ENCODE measurements at regions not wholly inside any gene's neighbourhood (a gene's known extent, or its start where the extent isn't known, plus 50 kb on each side); places are given as distances from the start of the nearest gene placed in this dataset.
"Not testable (repeated sequence)": the region's sequence is repeated elsewhere in the genome, so short reads cannot be mapped to it uniquely, and the experiment has no call there.

DNA sequence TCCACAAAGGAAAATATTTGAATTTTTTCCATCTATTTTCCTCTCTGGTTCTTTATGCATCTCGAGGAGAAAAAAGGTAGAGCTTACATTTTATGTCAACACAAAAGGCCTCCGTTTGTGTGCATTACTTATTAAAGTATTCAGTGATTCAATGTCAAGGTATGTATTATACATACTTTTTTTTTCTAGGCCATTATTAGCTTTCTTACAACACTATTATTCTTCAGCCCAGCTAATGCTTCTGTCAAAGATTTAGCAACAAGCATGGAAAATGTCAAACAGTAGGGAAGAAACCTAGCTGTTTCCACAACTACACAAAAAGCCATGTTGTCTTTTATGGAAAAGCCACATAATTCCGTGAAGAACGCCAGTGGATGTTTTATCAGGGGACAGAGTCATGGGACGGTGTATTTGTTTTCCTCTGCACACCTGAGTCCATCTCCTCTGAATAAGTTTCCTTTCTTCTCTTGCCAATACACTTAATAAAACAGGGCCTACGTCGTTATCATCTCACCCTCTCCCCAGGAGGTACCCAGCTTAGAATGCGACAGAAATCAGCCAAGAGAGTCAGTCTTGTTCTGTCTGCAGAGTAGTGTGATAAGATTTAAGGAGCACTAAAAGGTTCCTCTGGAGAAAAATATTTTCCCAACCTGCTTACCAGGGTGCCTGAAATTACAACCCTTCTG is 209.7 kb upstream of the AUTS2 start:
- WGBS = 61% methylated on average over 5 of the region's 8 CpGs

DNA sequence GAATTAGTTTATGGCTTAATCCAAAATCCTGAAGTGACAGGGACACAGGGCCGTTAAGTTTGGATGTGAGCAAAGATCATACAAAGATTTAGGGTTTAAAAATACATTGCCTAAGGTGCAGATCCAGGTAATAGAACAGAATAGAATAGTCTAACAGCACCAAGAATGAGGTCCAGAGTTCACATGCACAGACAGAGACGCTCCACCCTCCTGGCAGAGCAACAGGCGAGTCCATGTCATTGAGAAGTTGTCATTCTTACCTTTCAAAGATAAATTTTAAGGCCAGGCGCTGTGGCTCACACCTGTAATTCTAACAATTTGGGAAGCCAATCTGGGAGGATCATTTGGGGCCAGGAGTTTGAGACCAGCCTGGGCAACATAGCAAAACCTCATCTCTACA is 209.1 kb upstream of the AUTS2 start:
- Histone ChIP-seq H3K4me2 (ENCODE audit: low read length, poor library complexity, severe bottlenecking) (no peak overlapping the region), H3K27me3 (ENCODE audit: control insufficient read depth in 1 of 2, insufficient read depth in 1 of 2, low read length in 2 of 2) (no peaks in the 10 kb centered on the region), H3K4me3 (ENCODE audit: insufficient read depth in 1 of 2, low read depth in 1 of 2, low read length in 2 of 2) (no peak overlapping the region), H3K27ac (ENCODE audit: low read length, poor library complexity, severe bottlenecking) (no peak overlapping the region), H2BK5ac (ENCODE audit: low read depth, low read length, poor library complexity, severe bottlenecking) (no peak overlapping the region), H2BK15ac (ENCODE audit: low read depth, poor library complexity, severe bottlenecking) (no peak overlapping the region), H2AFZ (ENCODE audit: low read depth, low read length) (no peak overlapping the region), H2BK120ac (ENCODE audit: low read depth, low read length) (no peak overlapping the region), H3K18ac (ENCODE audit: low read depth in 1 of 2, low read length in 2 of 2) (no peak overlapping the region), H3K36me3 (ENCODE audit: control insufficient read depth in 1 of 2, insufficient read depth in 2 of 2, low read depth in 1 of 2, low read length in 2 of 2) (no peaks in the 10 kb centered on the region), H3K4ac (ENCODE audit: low read depth in 1 of 2, low read length in 2 of 2) (no peak overlapping the region), H4K91ac (ENCODE audit: low read length) (no peak overlapping the region), H3K14ac (ENCODE audit: low read length in 2 of 2) (no peak overlapping the region), H3K4me1 (ENCODE audit: control insufficient read depth, insufficient read depth, low read depth, low read length) (peaks cover 2% of the 10 kb centered on the region), H2BK12ac (ENCODE audit: low read length in 2 of 2) (no peak overlapping the region), H3K9me3 (ENCODE audit: control insufficient read depth, low read length) (no peaks in the 10 kb centered on the region), H2AK5ac (ENCODE audit: low read length, severe bottlenecking) (no peak overlapping the region), H3K23ac (ENCODE audit: low read length in 2 of 2) (no peak overlapping the region), H4K8ac (ENCODE audit: low read length) (no peak overlapping the region), H3K9ac (ENCODE audit: low read length) (no peak overlapping the region), H3K79me1 (replicated peaks; ENCODE audit: low read length, poor library complexity, severe bottlenecking) (no peaks in the 10 kb centered on the region)
- DNase-seq = no peak
- 85% methylated on average over 4 of the region's 4 CpGs for WGBS

More for the DNA sequence above, 209.7 kb upstream of the AUTS2 start:
- no peak overlapping the region for H3K4me3 ChIP-seq (ENCODE audit: insufficient read depth in 1 of 2, low read depth in 1 of 2, low read length in 2 of 2)
- H3K9me3 ChIP-seq (ENCODE audit: control insufficient read depth, low read length) = no peaks in the 10 kb centered on the region
- no peak overlapping the region for H3K4me2 ChIP-seq (ENCODE audit: low read length, poor library complexity, severe bottlenecking)
- no peak overlapping the region for H2BK5ac ChIP-seq (ENCODE audit: low read depth, low read length, poor library complexity, severe bottlenecking)
- no peak overlapping the region for H3K23ac ChIP-seq (ENCODE audit: low read length in 2 of 2)
- no peak overlapping the region for H4K91ac ChIP-seq (ENCODE audit: low read length)
- no peaks in the 10 kb centered on the region for H3K4me1 ChIP-seq (ENCODE audit: control insufficient read depth, insufficient read depth, low read depth, low read length)
- H3K27ac ChIP-seq (ENCODE audit: low read length, poor library complexity, severe bottlenecking) = no peak overlapping the region
- H3K9ac ChIP-seq (ENCODE audit: low read length) = no peak overlapping the region
- no peak overlapping the region for H3K18ac ChIP-seq (ENCODE audit: low read depth in 1 of 2, low read length in 2 of 2)
- no peak overlapping the region for H3K14ac ChIP-seq (ENCODE audit: low read length in 2 of 2)
- H2BK120ac ChIP-seq (ENCODE audit: low read depth, low read length) = no peak overlapping the region
- no peak overlapping the region for H4K8ac ChIP-seq (ENCODE audit: low read length)
- no peaks in the 10 kb centered on the region for H3K27me3 ChIP-seq (ENCODE audit: control insufficient read depth in 1 of 2, insufficient read depth in 1 of 2, low read length in 2 of 2)
- no peaks in the 10 kb centered on the region for H3K79me1 ChIP-seq (replicated peaks; ENCODE audit: low read length, poor library complexity, severe bottlenecking)
- H2AFZ ChIP-seq (ENCODE audit: low read depth, low read length) = no peak overlapping the region
- H3K4ac ChIP-seq (ENCODE audit: low read depth in 1 of 2, low read length in 2 of 2) = no peak overlapping the region
- no peak overlapping the region for H2BK12ac ChIP-seq (ENCODE audit: low read length in 2 of 2)
- no peak for DNase-seq
- no peaks in the 10 kb centered on the region for H3K36me3 ChIP-seq (ENCODE audit: control insufficient read depth in 1 of 2, insufficient read depth in 2 of 2, low read depth in 1 of 2, low read length in 2 of 2)
- H2BK15ac ChIP-seq (ENCODE audit: low read depth, poor library complexity, severe bottlenecking) = no peak overlapping the region
- no peak overlapping the region for H2AK5ac ChIP-seq (ENCODE audit: low read length, severe bottlenecking)

DNA sequence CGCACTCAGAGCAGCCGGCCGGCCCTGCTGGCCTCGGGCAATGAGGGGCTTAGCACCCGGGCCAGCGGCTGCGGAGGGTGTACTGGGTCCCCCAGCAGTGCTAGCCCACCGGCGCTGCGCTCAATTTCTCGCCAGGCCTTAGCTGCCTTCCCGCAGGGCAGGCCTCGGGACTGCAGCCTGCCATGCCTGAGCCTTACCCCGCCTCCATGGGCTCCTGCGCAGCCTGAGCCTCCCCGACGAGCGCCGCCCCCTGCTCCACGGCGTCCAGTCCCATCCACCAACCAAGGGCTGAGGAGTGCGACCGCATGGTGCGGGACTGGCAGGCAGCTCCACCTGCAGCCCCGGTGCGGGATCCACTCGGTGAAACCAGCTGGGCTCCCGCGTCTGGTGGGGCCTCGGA is 204.4 kb upstream of the AUTS2 start:
- H2BK120ac ChIP-seq (ENCODE audit: low read depth, low read length); H4K8ac ChIP-seq (ENCODE audit: low read length); H3K18ac ChIP-seq (ENCODE audit: low read depth in 1 of 2, low read length in 2 of 2); H2AK5ac ChIP-seq (ENCODE audit: low read length, severe bottlenecking); H2AFZ ChIP-seq (ENCODE audit: low read depth, low read length); DNase-seq; H3K23ac ChIP-seq (ENCODE audit: low read length in 2 of 2); H3K9ac ChIP-seq (ENCODE audit: low read length); H3K79me1 ChIP-seq (replicated peaks; ENCODE audit: low read length, poor library complexity, severe bottlenecking); H3K4ac ChIP-seq (ENCODE audit: low read depth in 1 of 2, low read length in 2 of 2); H3K27ac ChIP-seq (ENCODE audit: low read length, poor library complexity, severe bottlenecking); H3K4me2 ChIP-seq (ENCODE audit: low read length, poor library complexity, severe bottlenecking); H3K4me3 ChIP-seq (ENCODE audit: insufficient read depth in 1 of 2, low read depth in 1 of 2, low read length in 2 of 2); H3K27me3 ChIP-seq (ENCODE audit: control insufficient read depth in 1 of 2, insufficient read depth in 1 of 2, low read length in 2 of 2); H3K9me3 ChIP-seq (ENCODE audit: control insufficient read depth, low read length); H3K14ac ChIP-seq (ENCODE audit: low read length in 2 of 2); H2BK5ac ChIP-seq (ENCODE audit: low read depth, low read length, poor library complexity, severe bottlenecking); H3K36me3 ChIP-seq (ENCODE audit: control insufficient read depth in 1 of 2, insufficient read depth in 2 of 2, low read depth in 1 of 2, low read length in 2 of 2); H4K91ac ChIP-seq (ENCODE audit: low read length); H2BK15ac ChIP-seq (ENCODE audit: low read depth, poor library complexity, severe bottlenecking): not testable (repeated sequence)
- Histone ChIP-seq H2BK12ac (ENCODE audit: low read length in 2 of 2) (peak overlapping the region in 1 of 2 experiments; percentile 61), H3K4me1 (ENCODE audit: control insufficient read depth, insufficient read depth, low read depth, low read length) (peaks cover 17% of the 10 kb centered on the region)
- WGBS = 99% methylated on average over 28 of the region's 30 CpGs

DNA sequence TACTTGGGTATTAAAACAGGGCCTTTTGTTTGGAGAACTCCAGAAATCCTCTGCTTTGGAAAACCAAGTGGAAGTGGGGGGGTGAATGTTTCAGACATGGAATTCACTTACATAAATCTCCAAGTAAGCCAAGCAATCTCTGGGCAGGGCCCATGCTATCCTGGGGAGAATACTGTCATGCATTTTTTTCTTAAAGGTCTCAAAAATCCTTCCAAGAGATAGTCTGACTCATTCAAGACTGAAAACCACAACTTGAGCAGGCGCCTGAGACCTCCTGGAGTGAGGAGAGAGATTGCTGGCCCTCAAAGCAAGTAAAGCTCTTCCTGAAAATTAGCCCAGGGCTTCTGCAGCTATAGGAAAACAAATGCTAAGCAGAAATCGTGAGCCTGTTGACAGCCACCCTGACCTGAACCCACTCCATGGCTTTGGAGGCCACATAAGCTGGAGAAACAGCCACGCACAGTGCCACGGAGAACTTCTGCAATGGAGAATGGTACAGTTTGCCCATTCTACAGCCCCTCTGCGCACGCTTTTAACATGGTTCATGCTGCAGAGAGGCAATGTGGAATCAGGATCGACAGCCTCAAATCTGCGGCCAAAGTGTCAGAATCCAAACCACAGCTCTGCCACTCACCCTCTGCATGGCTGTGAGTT is 203.1 kb upstream of the AUTS2 start:
- Histone ChIP-seq H2AFZ (ENCODE audit: low read depth, low read length) (no peak overlapping the region), H2BK5ac (ENCODE audit: low read depth, low read length, poor library complexity, severe bottlenecking) (no peak overlapping the region), H3K4me1 (ENCODE audit: control insufficient read depth, insufficient read depth, low read depth, low read length) (peaks cover 21% of the 10 kb centered on the region), H2BK12ac (ENCODE audit: low read length in 2 of 2) (peak overlapping the region in 1 of 2 experiments; percentile 61), H3K14ac (ENCODE audit: low read length in 2 of 2) (peak overlapping the region in 1 of 2 experiments; percentile 3), H3K4me3 (ENCODE audit: insufficient read depth in 1 of 2, low read depth in 1 of 2, low read length in 2 of 2) (peak overlapping the region in 1 of 2 experiments; percentile 62), H2BK15ac (ENCODE audit: low read depth, poor library complexity, severe bottlenecking) (no peak overlapping the region), H2AK5ac (ENCODE audit: low read length, severe bottlenecking) (peak overlapping the region; percentile 17), H3K9me3 (ENCODE audit: control insufficient read depth, low read length) (peaks cover 6% of the 10 kb centered on the region), H3K27me3 (ENCODE audit: control insufficient read depth in 1 of 2, insufficient read depth in 1 of 2, low read length in 2 of 2) (no peaks in the 10 kb centered on the region), H4K8ac (ENCODE audit: low read length) (no peak overlapping the region), H4K91ac (ENCODE audit: low read length) (no peak overlapping the region), H3K4ac (ENCODE audit: low read depth in 1 of 2, low read length in 2 of 2) (no peak overlapping the region), H3K4me2 (ENCODE audit: low read length, poor library complexity, severe bottlenecking) (peak overlapping the region; percentile 2), H3K18ac (ENCODE audit: low read depth in 1 of 2, low read length in 2 of 2) (peak overlapping the region in 1 of 2 experiments; percentile 16), H3K36me3 (ENCODE audit: control insufficient read depth in 1 of 2, insufficient read depth in 2 of 2, low read depth in 1 of 2, low read length in 2 of 2) (no peaks in the 10 kb centered on the region), H2BK120ac (ENCODE audit: low read depth, low read length) (no peak overlapping the region), H3K79me1 (replicated peaks; ENCODE audit: low read length, poor library complexity, severe bottlenecking) (no peaks in the 10 kb centered on the region), H3K27ac (ENCODE audit: low read length, poor library complexity, severe bottlenecking) (peak overlapping the region; percentile 71), H3K9ac (ENCODE audit: low read length) (peak overlapping the region; percentile 75), H3K23ac (ENCODE audit: low read length in 2 of 2) (no peak overlapping the region)
- DNase-seq = peak; percentile 88
- WGBS = 60% methylated on average over 8 of the region's 8 CpGs
